Keratinocyte (primary cell): ENCODE measurements at regions not wholly inside any gene's neighbourhood (a gene's known extent, or its start where the extent isn't known, plus 50 kb on each side); places are given as distances from the start of the nearest gene placed in this dataset.

Experiments
- EZH2 ChIP-seq: IDR thresholded peaks from one replicate; pipeline ENCODE4 v1.6.1; 2012; ENCODE audit warnings: inconsistent platforms, mild to moderate bottlenecking, low read length, moderate library complexity
- TF ChIP-seq, protein P1 (sequence below), 3 experiments: IDR thresholded peaks in 1 of 3; conservative IDR thresholded peaks in 1 of 3; optimal IDR thresholded peaks in 1 of 3; 2 replicates in 2 of 3; 3 replicates in 1 of 3; pipeline versions ENCODE3 to v1.5.1; 2011; ENCODE audit warnings: low read length in 3 of 3, mild to moderate bottlenecking in 3 of 3, moderate library complexity in 2 of 3, control low read depth in 1 of 3, inconsistent platforms in 1 of 3; ENCODE audit not compliant: insufficient read depth in 2 of 3; ENCODE audit errors: extremely low read depth in 1 of 3

DNA sequence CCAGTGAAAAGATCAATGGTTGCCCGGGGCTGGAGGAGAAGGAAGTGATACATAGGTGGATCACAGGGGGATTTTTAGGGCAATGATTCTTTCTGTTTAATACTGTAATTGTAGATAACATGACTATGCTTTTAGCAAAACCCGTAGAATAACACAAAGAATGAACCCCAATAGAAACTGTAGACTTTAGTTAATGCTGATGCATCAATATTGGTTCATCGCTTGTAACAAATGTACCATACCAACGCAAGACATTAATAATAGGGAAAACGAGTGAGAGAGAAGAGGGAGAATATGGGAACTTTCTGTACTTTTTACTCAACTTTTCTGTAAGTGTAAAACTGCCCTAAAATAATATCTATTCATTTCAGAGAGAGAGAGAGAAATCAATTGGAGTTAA lies 383.3 kb upstream of the ATP11B start:
- TF ChIP-seq, protein P1, sequence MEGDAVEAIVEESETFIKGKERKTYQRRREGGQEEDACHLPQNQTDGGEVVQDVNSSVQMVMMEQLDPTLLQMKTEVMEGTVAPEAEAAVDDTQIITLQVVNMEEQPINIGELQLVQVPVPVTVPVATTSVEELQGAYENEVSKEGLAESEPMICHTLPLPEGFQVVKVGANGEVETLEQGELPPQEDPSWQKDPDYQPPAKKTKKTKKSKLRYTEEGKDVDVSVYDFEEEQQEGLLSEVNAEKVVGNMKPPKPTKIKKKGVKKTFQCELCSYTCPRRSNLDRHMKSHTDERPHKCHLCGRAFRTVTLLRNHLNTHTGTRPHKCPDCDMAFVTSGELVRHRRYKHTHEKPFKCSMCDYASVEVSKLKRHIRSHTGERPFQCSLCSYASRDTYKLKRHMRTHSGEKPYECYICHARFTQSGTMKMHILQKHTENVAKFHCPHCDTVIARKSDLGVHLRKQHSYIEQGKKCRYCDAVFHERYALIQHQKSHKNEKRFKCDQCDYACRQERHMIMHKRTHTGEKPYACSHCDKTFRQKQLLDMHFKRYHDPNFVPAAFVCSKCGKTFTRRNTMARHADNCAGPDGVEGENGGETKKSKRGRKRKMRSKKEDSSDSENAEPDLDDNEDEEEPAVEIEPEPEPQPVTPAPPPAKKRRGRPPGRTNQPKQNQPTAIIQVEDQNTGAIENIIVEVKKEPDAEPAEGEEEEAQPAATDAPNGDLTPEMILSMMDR (optimal IDR thresholded peaks at IDR 0.05 in 1 of 3, IDR thresholded peaks at IDR 0.05 in 1 of 3, conservative IDR thresholded peaks at IDR 0.05 in 1 of 3; ENCODE audit: extremely low read depth in 1 of 3, insufficient read depth in 2 of 3, low read length in 3 of 3), result no peak
- TF ChIP-seq EZH2, result no peak
